ENCODE measurements at regions not wholly inside any gene's neighbourhood (a gene's known extent, or its start where the extent isn't known, plus 50 kb on each side); places are given as distances from the start of the nearest gene placed in this dataset.

DNA sequence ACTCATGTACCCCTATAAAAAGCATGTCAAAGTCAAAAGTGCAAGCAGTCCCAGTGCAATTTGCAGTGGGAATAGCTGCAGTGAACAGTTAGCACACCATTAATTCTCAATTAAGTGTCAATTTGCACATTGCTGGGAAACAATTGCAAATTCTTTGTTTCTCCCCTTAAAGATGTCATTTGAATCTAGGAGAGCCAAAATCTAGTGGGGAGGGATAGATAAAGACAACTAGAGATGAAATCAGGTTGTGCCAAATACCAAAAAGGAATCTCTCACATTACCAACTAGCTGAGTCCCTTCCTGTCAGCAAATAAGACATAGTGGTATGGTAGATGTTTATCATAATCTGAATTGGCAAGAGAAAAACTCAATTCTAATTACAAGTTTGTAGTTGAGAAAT lies 330.7 kb downstream of the NUF2 start (continued):
- TF ChIP-seq ZNF555 (tag by site-specific recombination; conservative IDR thresholded peaks at IDR 0.05) = no peak
- no peak for TF ChIP-seq ZNF529 (tag by site-specific recombination; IDR thresholded peaks at IDR 0.05; ENCODE audit: insufficient replicate concordance)
- no peak for TF ChIP-seq YY1 (tag by site-specific recombination; IDR thresholded peaks at IDR 0.05)
- TF ChIP-seq YY2 (tag by site-specific recombination; IDR thresholded peaks at IDR 0.05) = no peak
- no peak for TF ChIP-seq ZNF366 (tag by site-specific recombination; conservative IDR thresholded peaks at IDR 0.05)

DNA sequence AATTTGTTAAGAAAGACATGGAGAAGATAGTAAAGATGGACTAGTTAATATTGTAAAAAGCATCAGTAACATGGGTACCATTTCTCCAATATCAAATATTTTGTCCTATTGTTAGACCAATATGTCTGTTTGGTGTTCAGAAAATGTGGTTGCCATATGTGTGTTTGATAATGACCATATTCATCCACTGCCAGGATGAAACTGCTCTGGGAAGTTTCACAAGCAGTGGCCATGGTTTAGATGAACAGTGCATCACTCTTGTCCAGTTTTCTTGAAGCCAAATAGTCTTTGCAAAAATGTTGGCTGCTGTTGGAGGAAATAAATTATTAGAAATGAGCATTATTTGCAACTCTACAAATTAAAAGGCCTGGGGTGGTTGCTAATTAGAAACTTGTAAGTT lies 333.8 kb downstream of the NUF2 start:
- ChIA-PET CTCF (no interaction called here), POLR2A (no interaction called here)
- TF ChIP-seq, protein P1, sequence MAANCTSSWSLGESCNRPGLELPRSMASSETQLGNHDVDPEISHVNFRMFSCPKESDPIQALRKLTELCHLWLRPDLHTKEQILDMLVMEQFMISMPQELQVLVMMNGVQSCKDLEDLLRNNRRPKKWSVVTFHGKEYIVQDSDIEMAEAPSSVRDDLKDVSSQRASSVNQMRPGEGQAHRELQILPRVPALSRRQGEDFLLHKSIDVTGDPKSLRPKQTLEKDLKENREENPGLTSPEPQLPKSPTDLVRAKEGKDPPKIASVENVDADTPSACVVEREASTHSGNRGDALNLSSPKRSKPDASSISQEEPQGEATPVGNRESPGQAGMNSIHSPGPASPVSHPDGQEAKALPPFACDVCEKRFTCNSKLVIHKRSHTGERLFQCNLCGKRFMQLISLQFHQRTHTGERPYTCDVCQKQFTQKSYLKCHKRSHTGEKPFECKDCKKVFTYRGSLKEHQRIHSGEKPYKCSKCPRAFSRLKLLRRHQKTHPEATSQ (tag by site-specific recombination; IDR thresholded peaks at IDR 0.05) = no peak
- TF ChIP-seq KLF1 (tag by site-specific recombination; IDR thresholded peaks at IDR 0.05) (no peak), ZNF302 (tag by site-specific recombination; IDR thresholded peaks at IDR 0.05; ENCODE audit: low read depth) (no peak)
- TF ChIP-seq, protein P2, sequence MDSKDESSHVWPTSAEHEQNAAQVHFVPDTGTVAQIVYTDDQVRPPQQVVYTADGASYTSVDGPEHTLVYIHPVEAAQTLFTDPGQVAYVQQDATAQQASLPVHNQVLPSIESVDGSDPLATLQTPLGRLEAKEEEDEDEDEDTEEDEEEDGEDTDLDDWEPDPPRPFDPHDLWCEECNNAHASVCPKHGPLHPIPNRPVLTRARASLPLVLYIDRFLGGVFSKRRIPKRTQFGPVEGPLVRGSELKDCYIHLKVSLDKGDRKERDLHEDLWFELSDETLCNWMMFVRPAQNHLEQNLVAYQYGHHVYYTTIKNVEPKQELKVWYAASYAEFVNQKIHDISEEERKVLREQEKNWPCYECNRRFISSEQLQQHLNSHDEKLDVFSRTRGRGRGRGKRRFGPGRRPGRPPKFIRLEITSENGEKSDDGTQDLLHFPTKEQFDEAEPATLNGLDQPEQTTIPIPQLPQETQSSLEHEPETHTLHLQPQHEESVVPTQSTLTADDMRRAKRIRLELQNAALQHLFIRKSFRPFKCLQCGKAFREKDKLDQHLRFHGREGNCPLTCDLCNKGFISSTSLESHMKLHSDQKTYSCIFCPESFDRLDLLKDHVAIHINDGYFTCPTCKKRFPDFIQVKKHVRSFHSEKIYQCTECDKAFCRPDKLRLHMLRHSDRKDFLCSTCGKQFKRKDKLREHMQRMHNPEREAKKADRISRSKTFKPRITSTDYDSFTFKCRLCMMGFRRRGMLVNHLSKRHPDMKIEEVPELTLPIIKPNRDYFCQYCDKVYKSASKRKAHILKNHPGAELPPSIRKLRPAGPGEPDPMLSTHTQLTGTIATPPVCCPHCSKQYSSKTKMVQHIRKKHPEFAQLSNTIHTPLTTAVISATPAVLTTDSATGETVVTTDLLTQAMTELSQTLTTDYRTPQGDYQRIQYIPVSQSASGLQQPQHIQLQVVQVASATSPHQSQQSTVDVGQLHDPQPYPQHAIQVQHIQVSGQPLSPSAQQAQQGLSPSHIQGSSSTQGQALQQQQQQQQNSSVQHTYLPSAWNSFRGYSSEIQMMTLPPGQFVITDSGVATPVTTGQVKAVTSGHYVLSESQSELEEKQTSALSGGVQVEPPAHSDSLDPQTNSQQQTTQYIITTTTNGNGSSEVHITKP (tag by site-specific recombination; IDR thresholded peaks at IDR 0.05) = no peak
- no peak overlapping the region for H3K27ac ChIP-seq (ENCODE audit: extremely low read depth, low read depth, low read length)
- H3K36me3 ChIP-seq (ENCODE audit: control insufficient read depth in 2 of 2, insufficient read depth in 1 of 2, low read length in 2 of 2) = peaks cover 0 to 3% of the 10 kb centered on the region in 2 experiments; a peak in 1 of 3 replicates
- H3K9me3 ChIP-seq (ENCODE audit: control insufficient read depth, insufficient read depth, low read depth, low read length) = no peaks in the 10 kb centered on the region
- no peaks in the 10 kb centered on the region for H3K4me1 ChIP-seq (ENCODE audit: control insufficient read depth, insufficient read depth, low read length)
- H3K4me3 ChIP-seq (ENCODE audit: low read depth, low read length) = no peak overlapping the region

- POLR2A ChIA-PET = no interaction called here
- Histone ChIP-seq H3K4me1 (ENCODE audit: control insufficient read depth, insufficient read depth, low read length) (no peaks in the 10 kb centered on the region), H3K36me3 (ENCODE audit: control insufficient read depth in 2 of 2, insufficient read depth in 1 of 2, low read length in 2 of 2) (peaks cover 0 to 3% of the 10 kb centered on the region in 2 experiments; a peak in 1 of 3 replicates), H3K4me3 (ENCODE audit: low read depth, low read length) (no peak overlapping the region), H3K9me3 (ENCODE audit: control insufficient read depth, insufficient read depth, low read depth, low read length) (no peaks in the 10 kb centered on the region), H3K27ac (ENCODE audit: extremely low read depth, low read depth, low read length) (no peak overlapping the region)
- TF ChIP-seq ZNF530 (tag by site-specific recombination; IDR thresholded peaks at IDR 0.05; ENCODE audit: low read depth) (no peak), ZXDB (tag by site-specific recombination; IDR thresholded peaks at IDR 0.05) (no peak), ZNF707 (tag by site-specific recombination; IDR thresholded peaks at IDR 0.05) (no peak), ZNF596 (tag by site-specific recombination; IDR thresholded peaks at IDR 0.05) (no peak), ZSCAN30 (tag by site-specific recombination; IDR thresholded peaks at IDR 0.05) (no peak), ZNF214 (tag by site-specific recombination; IDR thresholded peaks at IDR 0.05; ENCODE audit: borderline replicate concordance) (no peak), ZNF529 (tag by site-specific recombination; IDR thresholded peaks at IDR 0.05; ENCODE audit: insufficient replicate concordance) (no peak), GLIS1 (tag by site-specific recombination; IDR thresholded peaks at IDR 0.05) (no peak), ZNF391 (tag by site-specific recombination; IDR thresholded peaks at IDR 0.05; ENCODE audit: borderline replicate concordance, low read depth) (no peak), GFI1B (tag by site-specific recombination; IDR thresholded peaks at IDR 0.05) (no peak), KLF8 (tag by site-specific recombination; IDR thresholded peaks at IDR 0.05) (no peak), SP2 (tag by site-specific recombination; IDR thresholded peaks at IDR 0.05) (no peak), ZNF501 (tag by site-specific recombination; IDR thresholded peaks at IDR 0.05) (no peak), ZNF416 (tag by site-specific recombination; IDR thresholded peaks at IDR 0.05) (no peak)
- TF ChIP-seq, protein P3, sequence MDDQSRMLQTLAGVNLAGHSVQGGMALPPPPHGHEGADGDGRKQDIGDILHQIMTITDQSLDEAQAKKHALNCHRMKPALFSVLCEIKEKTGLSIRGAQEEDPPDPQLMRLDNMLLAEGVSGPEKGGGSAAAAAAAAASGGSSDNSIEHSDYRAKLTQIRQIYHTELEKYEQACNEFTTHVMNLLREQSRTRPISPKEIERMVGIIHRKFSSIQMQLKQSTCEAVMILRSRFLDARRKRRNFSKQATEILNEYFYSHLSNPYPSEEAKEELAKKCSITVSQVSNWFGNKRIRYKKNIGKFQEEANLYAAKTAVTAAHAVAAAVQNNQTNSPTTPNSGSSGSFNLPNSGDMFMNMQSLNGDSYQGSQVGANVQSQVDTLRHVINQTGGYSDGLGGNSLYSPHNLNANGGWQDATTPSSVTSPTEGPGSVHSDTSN (CRISPR knock-in tag; IDR thresholded peaks at IDR 0.05) = no peak
- TF ChIP-seq, protein P1 (tag by site-specific recombination; IDR thresholded peaks at IDR 0.05) = no peak
- CTCF ChIA-PET = no interaction called here
Observed at GRCh38 chr1:163656095-163656759, 334.5 kb downstream of the NUF2 start.

All from HEK293 (cell line).